HG03025 (cell line): ENCODE measurements at regions not wholly inside any gene's neighbourhood (a gene's known extent, or its start where the extent isn't known, plus 50 kb on each side); places are given as distances from the start of the nearest gene placed in this dataset.
"Not testable (repeated sequence)": the region's sequence is repeated elsewhere in the genome, so short reads cannot be mapped to it uniquely, and the experiment has no call there.

ENCODE experiments used
- ATAC-seq: cut with Tn5 transposase; IDR thresholded peaks from one replicate; pipeline ENCODE4 v1.9.1; 2021; ENCODE audit warnings: mild to moderate bottlenecking, moderate library complexity; ENCODE audit not compliant: unreplicated experiment, low FRiP score

- ATAC-seq = no peak
Observed at GRCh38 chr11:11722246-11722645, 100.4 kb upstream of the GALNT18 start.

DNA sequence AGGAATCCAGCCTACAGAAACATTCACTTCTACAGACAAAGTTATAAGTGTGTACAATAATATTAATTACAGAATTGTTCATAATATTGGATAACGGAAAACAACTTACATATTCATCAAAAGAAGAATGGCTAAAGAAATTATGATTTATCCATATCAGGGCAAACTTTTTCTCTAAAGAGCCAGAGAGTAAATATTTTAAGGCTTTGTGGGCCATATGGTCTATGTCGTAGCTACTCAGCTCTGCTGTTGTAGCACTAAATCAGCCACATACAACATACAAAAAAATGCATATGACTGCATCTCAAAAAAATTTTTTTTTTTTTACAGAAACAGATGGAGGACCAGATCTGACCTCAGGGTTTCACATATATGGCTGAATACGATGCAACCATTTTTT lies 96.7 kb upstream of the GALNT18 start:
- no peak for ATAC-seq

DNA sequence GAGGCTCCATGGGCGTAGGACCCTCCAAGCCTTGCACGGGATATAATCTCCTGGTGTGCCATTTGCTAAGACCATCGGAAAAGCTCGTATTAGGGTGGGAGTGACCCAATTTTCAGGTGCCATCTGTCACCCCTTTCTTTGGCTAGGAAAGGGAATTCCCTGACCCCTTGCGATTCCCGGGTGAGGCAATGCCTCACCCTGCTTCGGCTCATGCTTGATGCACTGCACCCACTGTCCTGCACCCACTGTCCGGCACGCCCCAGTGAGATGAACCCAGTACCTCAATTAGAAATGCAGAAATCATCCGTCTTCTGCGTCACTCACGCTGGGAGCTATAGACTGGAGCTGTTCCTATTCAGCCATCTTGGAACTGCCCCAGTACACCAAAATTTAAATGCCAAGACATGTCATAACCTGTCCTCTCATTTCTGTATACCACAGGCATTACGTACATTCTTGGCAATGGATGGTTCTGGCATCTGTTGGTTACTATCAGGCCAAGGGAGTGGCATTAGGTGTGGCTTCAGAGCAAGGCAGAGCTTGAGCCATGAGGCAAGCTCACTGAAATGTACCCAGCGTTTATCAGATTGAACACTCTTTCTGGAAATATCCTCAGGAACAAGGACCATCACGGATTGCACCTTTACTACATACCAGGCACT lies 95.4 kb upstream of the GALNT18 start:
- no peak for ATAC-seq

GRCh38 chr11:11715075-11715474 lies 93.3 kb upstream of the GALNT18 start:
- ATAC-seq = not testable (repeated sequence)

DNA sequence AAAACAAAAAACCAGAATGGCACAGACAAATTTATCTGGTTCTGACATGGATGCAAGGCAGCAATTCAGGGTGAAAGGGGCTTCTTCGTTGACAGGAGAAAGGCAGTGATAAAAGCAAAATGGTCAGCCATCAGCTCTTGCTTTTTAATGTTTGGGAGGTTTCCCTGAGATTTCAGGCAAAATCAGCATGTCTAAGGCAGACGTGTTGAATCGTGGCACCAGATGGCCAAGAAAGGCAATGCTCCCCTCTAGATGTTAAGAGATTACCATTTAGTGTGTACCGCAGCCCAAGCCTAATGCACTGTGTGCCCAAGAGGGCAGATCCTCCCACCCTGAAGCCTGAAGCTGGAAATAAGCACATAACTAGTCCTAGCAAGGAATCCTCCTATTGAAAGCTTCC lies 88.8 kb upstream of the GALNT18 start:
- ATAC-seq = no peak

DNA sequence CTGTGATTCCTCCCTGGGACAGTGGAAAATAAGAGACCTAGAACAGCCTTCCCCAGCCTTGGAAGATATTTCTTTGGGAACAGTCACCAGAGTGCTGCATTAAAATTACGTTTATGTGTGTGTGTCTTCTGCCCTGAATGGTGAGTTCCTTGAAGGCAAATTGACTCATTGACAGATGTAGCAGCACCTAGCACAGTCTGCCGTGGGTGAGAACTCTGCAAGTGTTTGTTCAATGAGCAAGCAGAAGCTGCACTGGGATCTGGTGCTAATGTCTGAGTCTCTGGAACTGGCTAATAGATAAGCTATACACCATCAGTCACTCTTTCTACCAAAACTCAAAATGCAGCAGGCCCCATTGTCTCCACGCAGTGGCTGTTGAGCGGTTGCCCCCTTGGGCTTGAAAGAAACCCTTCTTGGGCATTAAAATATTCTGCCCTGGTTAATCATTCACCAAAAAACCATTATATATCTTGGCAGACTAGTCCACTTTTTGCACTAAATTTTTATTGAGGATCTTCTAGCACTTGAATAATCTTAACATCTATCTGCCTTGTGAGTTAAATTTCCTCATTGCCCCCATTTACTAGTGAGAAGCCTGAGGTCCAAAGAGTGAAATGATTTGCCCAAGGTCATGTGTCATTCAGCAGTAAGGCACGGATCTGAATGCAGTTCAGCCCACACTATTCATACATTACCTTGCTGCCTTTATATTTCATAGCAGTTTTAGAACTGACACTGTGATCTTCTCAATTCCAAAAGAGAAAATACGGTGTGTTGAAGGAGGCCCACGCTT lies 87.8 kb upstream of the GALNT18 start:
- no peak for ATAC-seq

- no peak for ATAC-seq
Observed at GRCh38 chr11:11708256-11708655, 86.5 kb upstream of the GALNT18 start.

GRCh38 chr11:11706028-11706427 lies 84.2 kb upstream of the GALNT18 start:
- ATAC-seq = no peak

GRCh38 chr11:11703885-11704284 lies 82.1 kb upstream of the GALNT18 start:
- ATAC-seq = no peak

GRCh38 chr11:11701070-11701469 lies 79.3 kb upstream of the GALNT18 start:
- no peak for ATAC-seq

DNA sequence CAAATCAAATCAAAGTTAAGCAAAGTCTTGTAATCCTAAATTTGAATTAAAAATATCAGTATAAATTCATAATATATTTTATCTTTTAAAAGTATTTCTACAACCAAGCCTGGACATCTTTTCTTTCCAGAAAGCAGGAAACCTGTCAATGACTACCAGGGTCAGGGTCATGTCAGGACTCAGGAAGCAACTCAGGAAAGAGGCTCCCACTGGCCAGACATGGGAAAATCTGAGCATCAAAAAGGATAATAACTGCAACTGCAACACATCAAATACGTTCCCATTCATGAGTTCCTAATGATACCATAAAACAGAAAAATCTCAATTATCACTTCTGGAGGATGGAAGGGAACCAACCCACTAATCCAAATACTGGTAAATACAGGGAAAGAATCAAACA lies 76.0 kb upstream of the GALNT18 start:
- ATAC-seq = no peak

- ATAC-seq = no peak
Observed at GRCh38 chr11:11691296-11692151, 69.7 kb upstream of the GALNT18 start.

DNA sequence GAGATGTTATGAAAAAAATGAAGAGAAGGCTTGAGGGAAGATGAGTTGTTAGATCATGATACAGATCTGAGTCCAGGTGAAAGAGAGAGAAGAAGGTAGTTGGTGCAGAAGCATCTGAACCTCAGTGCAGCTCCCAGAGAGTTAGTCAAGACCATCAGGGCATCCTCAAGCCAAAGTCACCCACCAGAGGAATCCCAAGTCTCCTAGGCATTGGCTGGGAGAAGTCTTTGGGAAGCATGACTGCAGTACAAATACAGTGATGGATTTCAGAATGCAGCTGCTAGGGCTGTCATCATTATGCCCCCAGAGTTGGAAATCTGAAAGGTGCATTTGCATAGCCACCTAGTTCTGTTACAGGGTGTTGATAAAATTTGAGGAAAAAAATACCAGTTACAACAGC lies 59.7 kb upstream of the GALNT18 start:
- no peak for ATAC-seq

GRCh38 chr11:11677672-11678356 lies 56.0 kb upstream of the GALNT18 start:
- ATAC-seq = no peak

GRCh38 chr11:11675671-11676181 lies 53.9 kb upstream of the GALNT18 start:
- ATAC-seq = no peak

DNA sequence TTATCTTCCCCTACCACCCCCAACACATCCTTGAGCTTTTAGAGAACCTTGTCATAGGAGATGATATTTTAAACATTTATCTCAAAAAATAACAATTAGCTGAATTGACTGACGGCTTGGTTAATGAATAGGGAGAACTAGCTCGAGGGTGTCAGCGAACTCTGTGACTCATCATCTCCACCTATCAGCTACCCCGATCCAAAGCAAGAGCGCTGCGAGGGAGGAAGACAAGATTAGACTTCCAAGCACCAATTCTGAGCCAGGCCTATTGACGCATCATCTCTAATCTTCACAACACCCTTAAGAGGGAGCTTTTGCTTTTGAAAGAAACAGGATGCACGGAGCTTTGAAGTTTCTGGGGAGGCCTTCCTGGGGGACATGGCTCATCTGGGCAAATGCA lies 51.0 kb upstream of the GALNT18 start:
- no peak for ATAC-seq

DNA sequence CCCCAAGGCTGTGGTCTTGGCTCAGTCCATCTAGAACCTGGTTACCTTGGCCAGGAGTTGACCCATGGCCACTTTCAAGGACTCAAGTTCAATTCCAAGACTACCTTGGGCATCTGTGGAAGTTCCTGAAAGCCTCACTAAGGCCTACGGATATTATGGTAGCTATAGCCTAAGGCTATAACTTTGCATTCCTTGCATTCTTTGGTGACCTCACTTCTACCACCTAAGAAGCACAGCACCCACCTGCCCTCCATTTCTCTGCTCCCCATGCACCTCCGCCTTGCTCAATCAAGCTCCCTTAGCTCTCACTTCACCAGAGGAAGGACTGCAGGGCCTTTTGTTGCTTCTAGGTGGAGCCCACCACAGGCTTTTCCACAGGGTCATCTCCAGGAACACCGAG lies 50.3 kb upstream of the GALNT18 start:
- ATAC-seq = no peak
